ENCODE measurements at regions not wholly inside any gene's neighbourhood (a gene's known extent, or its start where the extent isn't known, plus 50 kb on each side); places are given as distances from the start of the nearest gene placed in this dataset.

DNA sequence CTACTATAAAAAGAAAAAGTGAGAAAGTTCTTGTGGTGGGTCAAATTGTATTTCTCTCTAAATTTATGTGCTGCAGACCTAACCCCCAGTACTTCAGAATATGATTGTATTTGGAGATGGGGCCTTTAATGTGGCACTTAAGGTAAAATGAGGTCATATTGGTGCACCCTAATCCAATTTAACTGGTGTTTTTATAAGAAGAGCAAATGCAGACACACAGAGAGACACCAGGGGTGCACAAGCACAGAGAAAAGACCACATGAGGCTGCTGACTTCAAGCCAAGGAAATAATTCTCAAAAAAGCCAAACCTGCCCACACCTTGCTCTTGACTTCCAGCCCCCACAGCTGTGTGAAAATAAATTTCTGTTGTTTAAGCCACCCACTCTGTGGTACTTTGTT is 80.2 kb upstream of the HTR4 start:
- H3K4me1 ChIP-seq (ENCODE audit: insufficient read depth, low read length) = no peaks in the 10 kb centered on the region
- no peak overlapping the region for H4K8ac ChIP-seq (replicated peaks; ENCODE audit: insufficient read length, low read depth, low read length)
- no peak overlapping the region for H2BK15ac ChIP-seq (ENCODE audit: low read depth, low read length)
- H4K20me1 ChIP-seq (ENCODE audit: control insufficient read depth, insufficient read depth, insufficient read length) = no peaks in the 10 kb centered on the region
- no peaks in the 10 kb centered on the region for H3K79me2 ChIP-seq (ENCODE audit: insufficient read depth, low read length)
- H3K4ac ChIP-seq (ENCODE audit: low read depth, low read length) = no peak overlapping the region
- H4K91ac ChIP-seq (ENCODE audit: insufficient read length, low read depth, low read length) = no peak overlapping the region
- no peaks in the 10 kb centered on the region for H3K27me3 ChIP-seq (ENCODE audit: insufficient read depth, low read length)
- Mint-ChIP-seq H3K27me3 (ENCODE audit: low read depth) (peaks cover 3% of the 10 kb centered on the region; the same call in 1 of the 2 replicates), H3K4me1 (peaks cover 6 to 10% of the 10 kb centered on the region in 2 experiments), H3K9me3 (no peaks in the 10 kb centered on the region), H3K27ac (no peak overlapping the region), H3K36me3 (ENCODE audit: insufficient read depth in 1 of 3, low read depth in 3 of 3) (no peaks in the 10 kb centered on the region), H3K4me3 (no peak overlapping the region)
- TF ChIP-seq, protein P1, sequence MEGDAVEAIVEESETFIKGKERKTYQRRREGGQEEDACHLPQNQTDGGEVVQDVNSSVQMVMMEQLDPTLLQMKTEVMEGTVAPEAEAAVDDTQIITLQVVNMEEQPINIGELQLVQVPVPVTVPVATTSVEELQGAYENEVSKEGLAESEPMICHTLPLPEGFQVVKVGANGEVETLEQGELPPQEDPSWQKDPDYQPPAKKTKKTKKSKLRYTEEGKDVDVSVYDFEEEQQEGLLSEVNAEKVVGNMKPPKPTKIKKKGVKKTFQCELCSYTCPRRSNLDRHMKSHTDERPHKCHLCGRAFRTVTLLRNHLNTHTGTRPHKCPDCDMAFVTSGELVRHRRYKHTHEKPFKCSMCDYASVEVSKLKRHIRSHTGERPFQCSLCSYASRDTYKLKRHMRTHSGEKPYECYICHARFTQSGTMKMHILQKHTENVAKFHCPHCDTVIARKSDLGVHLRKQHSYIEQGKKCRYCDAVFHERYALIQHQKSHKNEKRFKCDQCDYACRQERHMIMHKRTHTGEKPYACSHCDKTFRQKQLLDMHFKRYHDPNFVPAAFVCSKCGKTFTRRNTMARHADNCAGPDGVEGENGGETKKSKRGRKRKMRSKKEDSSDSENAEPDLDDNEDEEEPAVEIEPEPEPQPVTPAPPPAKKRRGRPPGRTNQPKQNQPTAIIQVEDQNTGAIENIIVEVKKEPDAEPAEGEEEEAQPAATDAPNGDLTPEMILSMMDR (conservative IDR thresholded peaks at IDR 0.05) = no peak
- H3K14ac ChIP-seq (ENCODE audit: insufficient read depth, low read length) = no peak overlapping the region
- no peak overlapping the region for H3K56ac ChIP-seq (ENCODE audit: insufficient read length, low read depth, low read length)
- no peak overlapping the region for H2BK120ac ChIP-seq (ENCODE audit: low read depth, low read length, poor library complexity, severe bottlenecking)
- no peak overlapping the region for H3K4me2 ChIP-seq (ENCODE audit: insufficient read depth, insufficient read length, low read length)
- H3K9ac ChIP-seq (ENCODE audit: extremely low read depth, insufficient read length, low read length) = no peak overlapping the region
- H3K79me1 ChIP-seq (ENCODE audit: insufficient read depth, low read depth, low read length, poor library complexity, severe bottlenecking) = no peaks in the 10 kb centered on the region
- H2BK20ac ChIP-seq (ENCODE audit: low read depth, low read length, poor library complexity, severe bottlenecking) = no peak overlapping the region
- H4K5ac ChIP-seq (ENCODE audit: insufficient read length, low read depth, low read length) = no peak overlapping the region
- no peaks in the 10 kb centered on the region for H3K23me2 ChIP-seq (ENCODE audit: insufficient read length, low read depth, low read length, poor library complexity, severe bottlenecking)
- H3K9me3 ChIP-seq (ENCODE audit: control insufficient read depth, low read depth, low read length) = no peaks in the 10 kb centered on the region
- H2AFZ ChIP-seq (ENCODE audit: low read length) = no peak overlapping the region
- no peak overlapping the region for H2AK5ac ChIP-seq (ENCODE audit: insufficient read length, low read length)
- no peak overlapping the region for H3K27ac ChIP-seq (ENCODE audit: insufficient read length, low read depth, low read length)
- DNase-seq = no peak
- no peak overlapping the region for H3T11ph ChIP-seq (ENCODE audit: low read length)
- H3K18ac ChIP-seq (ENCODE audit: insufficient read length, low read depth, low read length) = no peak overlapping the region
- H2BK5ac ChIP-seq (ENCODE audit: insufficient read length, low read length) = no peak overlapping the region
- H3K23ac ChIP-seq (ENCODE audit: insufficient read length, low read depth, low read length) = no peak overlapping the region
- H2BK12ac ChIP-seq (ENCODE audit: insufficient read length, low read depth, low read length) = no peak overlapping the region

All from H9 (cell line).